ENCODE measurements at regions not wholly inside any gene's neighbourhood (a gene's known extent, or its start where the extent isn't known, plus 50 kb on each side); places are given as distances from the start of the nearest gene placed in this dataset.
A peak's percentile ranks its signal among the peaks of the same experiment; 100 is the strongest.

DNA sequence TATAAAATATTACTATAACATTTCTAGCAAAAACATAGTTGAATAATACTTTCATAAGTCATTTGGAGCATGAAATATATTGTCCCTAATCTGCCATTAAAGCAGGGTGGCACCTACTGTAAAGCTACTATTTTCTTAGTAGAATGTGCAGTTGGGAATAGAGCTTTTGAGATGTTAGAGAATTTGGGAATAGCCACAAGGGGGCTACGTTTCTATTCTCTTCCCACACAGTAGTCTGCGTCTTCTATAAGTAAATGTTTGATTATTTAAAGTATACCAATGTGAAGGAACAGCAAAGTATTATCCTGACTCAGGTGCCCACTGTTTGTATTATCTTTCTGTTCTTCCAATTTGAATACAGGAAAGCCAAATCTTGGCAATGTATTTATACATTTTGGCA lies 323.2 kb upstream of the GIMD1 start:
- TF ChIP-seq CTCF (IDR thresholded peaks at IDR 0.05) = peak; percentile 34; the same call in 1 of the 2 replicates

- TF ChIP-seq CTCF (IDR thresholded peaks at IDR 0.05) = no peak
Measured at GRCh38 chr4:106690487-106690886, 321.9 kb upstream of the GIMD1 start.

DNA sequence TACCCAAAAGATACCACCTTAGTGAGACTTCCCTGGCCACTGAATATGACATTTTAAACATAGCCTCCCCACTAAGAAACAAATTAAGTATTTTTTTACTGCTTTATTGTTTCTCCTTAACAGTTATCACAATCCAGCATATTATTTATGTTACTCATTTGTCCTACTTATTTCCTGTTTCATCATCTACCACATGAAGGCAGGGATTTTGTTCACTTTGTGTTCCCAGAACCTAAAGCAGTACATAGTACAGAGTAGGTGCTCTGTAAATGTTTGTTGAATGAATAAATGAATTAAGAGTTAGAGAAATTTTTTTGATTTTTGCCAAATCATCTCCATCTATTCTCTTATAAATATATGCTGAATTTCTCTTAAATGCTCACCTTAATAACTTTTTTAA lies 318.4 kb upstream of the GIMD1 start:
- no peak for TF ChIP-seq CTCF (IDR thresholded peaks at IDR 0.05)

- no peak for TF ChIP-seq CTCF (IDR thresholded peaks at IDR 0.05)
Measured at GRCh38 chr4:106681381-106681921, 312.9 kb upstream of the GIMD1 start.

DNA sequence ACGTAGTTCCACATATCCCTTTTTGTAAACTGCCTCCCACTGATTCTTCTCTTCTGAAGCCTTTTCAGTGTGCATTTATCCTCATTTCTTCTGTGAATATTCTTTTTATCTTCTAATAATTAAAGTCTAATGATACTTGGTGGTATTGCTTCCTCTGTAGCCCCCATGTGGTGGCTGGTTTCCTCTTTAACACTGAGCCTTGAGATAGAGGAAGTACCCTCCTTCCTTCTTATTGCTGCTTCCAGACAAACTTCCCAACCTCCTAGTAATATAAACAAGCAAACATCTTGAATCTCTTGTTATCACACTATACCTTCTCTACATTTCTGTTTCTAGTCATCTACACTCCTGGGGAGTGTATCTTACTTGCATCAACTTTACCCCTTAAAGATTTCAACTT lies 310.5 kb upstream of the GIMD1 start:
- TF ChIP-seq CTCF (IDR thresholded peaks at IDR 0.05) = no peak

- TF ChIP-seq CTCF (IDR thresholded peaks at IDR 0.05) = no peak
Measured at GRCh38 chr4:106677213-106677612, 308.6 kb upstream of the GIMD1 start.

DNA sequence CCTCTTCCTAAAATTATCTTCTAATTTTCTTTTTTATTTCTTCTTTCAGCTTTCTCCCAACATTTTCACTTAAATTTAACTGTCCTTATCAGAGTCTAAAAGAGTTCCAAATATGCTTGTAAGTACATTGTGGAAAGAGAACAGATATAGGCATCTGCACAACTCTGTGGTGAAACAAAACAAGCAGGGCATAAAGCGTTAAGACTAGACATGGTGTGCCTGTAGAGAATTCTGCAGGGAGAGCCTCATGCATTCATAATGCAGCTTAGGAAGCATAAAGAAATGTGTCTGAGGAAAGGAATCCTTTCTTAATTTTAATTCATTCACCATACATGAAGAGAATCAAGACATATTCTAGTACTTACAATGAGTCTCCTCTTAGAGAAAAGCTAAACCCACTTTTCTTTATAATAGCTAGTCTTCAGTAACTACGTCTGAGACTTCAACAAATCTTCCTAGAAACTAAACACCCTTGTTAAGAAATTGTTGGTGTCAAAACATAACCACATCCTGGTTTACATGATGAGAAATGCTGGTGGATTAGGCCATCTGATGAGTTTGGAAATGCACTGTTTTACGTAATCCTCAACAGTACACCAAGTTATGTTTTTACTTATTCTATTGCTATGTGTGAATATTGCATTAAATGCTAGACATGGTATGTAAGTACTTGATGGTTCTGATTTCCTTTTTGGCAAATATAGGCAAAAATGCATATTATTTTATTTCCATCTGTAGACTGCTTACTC lies 307.8 kb upstream of the GIMD1 start:
- TF ChIP-seq CTCF (IDR thresholded peaks at IDR 0.05) = no peak

All from LNCAP (cell line).